K562 (cell line): ENCODE measurements at regions not wholly inside any gene's neighbourhood (a gene's known extent, or its start where the extent isn't known, plus 50 kb on each side); places are given as distances from the start of the nearest gene placed in this dataset.

ENCODE experiments used
- CHD7 ChIP-seq: fragments of 200-600 bp; sonication (generic); IDR thresholded peaks from one replicate; pipeline ENCODE4 v1.6.1; 2012; ENCODE audit warnings: mild to moderate bottlenecking, low read depth, low read length, inconsistent platforms
- PPARD ChIP-seq: fragments of 250-450 bp; sonication (Bioruptor Pico); IDR thresholded peaks from 2 replicates; pipeline ENCODE4 v1.8.0; 2022; ENCODE audit warnings: inconsistent platforms, mild to moderate bottlenecking, moderate library complexity
- ZNF263 ChIP-seq: sonication (generic); formaldehyde crosslinking; IDR thresholded peaks from 2 replicates; pipeline ENCODE4 v1.8.0; 2022; ENCODE audit warnings: mild to moderate bottlenecking, missing genetic modification reagents, borderline replicate concordance
- TF ChIP-seq, protein P1 (sequence below): fragments of 250-450 bp; sonication (Bioruptor Pico); IDR thresholded peaks from 2 replicates; pipeline ENCODE4 v1.8.0; 2022; ENCODE audit warnings: inconsistent platforms, mild to moderate bottlenecking, moderate library complexity, borderline replicate concordance

- no peak for TF ChIP-seq CHD7
- no peak for TF ChIP-seq ZNF263
- TF ChIP-seq, protein P1, sequence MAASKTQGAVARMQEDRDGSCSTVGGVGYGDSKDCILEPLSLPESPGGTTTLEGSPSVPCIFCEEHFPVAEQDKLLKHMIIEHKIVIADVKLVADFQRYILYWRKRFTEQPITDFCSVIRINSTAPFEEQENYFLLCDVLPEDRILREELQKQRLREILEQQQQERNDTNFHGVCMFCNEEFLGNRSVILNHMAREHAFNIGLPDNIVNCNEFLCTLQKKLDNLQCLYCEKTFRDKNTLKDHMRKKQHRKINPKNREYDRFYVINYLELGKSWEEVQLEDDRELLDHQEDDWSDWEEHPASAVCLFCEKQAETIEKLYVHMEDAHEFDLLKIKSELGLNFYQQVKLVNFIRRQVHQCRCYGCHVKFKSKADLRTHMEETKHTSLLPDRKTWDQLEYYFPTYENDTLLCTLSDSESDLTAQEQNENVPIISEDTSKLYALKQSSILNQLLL (CRISPR knock-in tag), result no peak
- TF ChIP-seq PPARD, result no peak
Observed at GRCh38 chr6:21665392-21666200, 72.0 kb downstream of the SOX4 start (continued).
